PC-3 (cell line): ENCODE measurements at regions not wholly inside any gene's neighbourhood (a gene's known extent, or its start where the extent isn't known, plus 50 kb on each side); places are given as distances from the start of the nearest gene placed in this dataset.
A peak's percentile ranks its signal among the peaks of the same experiment; 100 is the strongest.

Source experiments
- ATAC-seq: fragments of 200-7000 bp; cut with Tn5 transposase; 2 replicates; pipeline ENCODE4 v1.9.1; 2020; ENCODE audit warnings: mild to moderate bottlenecking, moderate library complexity
- BruUV-seq: library from RNA; stranded (reverse); fragments of 400-500 nt; replicated peaks from 2 replicates; lab custom pipeline; 2021; lab: Mats Ljungman, UMichigan
- CTCF ChIA-PET: fragments of 300-600 bp; sonication (Branson Sonifier 250); formaldehyde crosslinking; loops from one replicate; lab custom pipeline; 2022; ENCODE audit warnings: antibody characterized with exemption; lab: Charles Lee
- POLR2A ChIA-PET: fragments of 300-600 bp; sonication (Branson Sonifier 250); formaldehyde crosslinking; loops from one replicate; lab custom pipeline; 2022; ENCODE audit warnings: antibody characterized with exemption; ENCODE audit not compliant: unreplicated experiment; lab: Charles Lee
- DNase-seq: peaks from one replicate; pipeline ENCODE4 v3.0.0-alpha.2; 2015
- H2AFZ ChIP-seq: fragments of 300-600 bp; sonication (generic); 2 replicates; pipeline ENCODE4 v1.6.0; 2016; ENCODE audit warnings: antibody characterized with exemption, low read length
- H3F3A ChIP-seq: fragments of 300-600 bp; sonication (generic); one replicate; pipeline ENCODE4 v1.6.0; 2017; ENCODE audit warnings: antibody characterized with exemption, low read length, control low read depth, mild to moderate bottlenecking; ENCODE audit not compliant: unreplicated experiment
- H3K27ac ChIP-seq: fragments of 300-600 bp; sonication (generic); 2 replicates; pipeline ENCODE4 v1.5.1; 2016; ENCODE audit warnings: mild to moderate bottlenecking, low read length
- H3K27me3 ChIP-seq: fragments of 300-600 bp; sonication (generic); 2 replicates; pipeline ENCODE4 v1.6.1; 2016; ENCODE audit warnings: low read length, mixed read lengths
- H3K36me3 ChIP-seq: fragments of 300-600 bp; sonication (generic); 2 replicates; pipeline ENCODE4 v1.6.1; 2016; ENCODE audit warnings: low read depth, mixed run types, low read length, mixed read lengths
- H3K4me1 ChIP-seq: fragments of 300-600 bp; sonication (generic); 2 replicates; pipeline ENCODE4 v1.5.1; 2016; ENCODE audit warnings: low read length; ENCODE audit not compliant: insufficient read depth
- H3K4me2 ChIP-seq: fragments of 300-600 bp; sonication (generic); 2 replicates; pipeline ENCODE4 v1.6.0; 2016; ENCODE audit warnings: low read length
- H3K4me3 ChIP-seq: fragments of 300-600 bp; sonication (generic); 2 replicates; pipeline ENCODE4 v1.5.1; 2016; ENCODE audit warnings: mild to moderate bottlenecking, low read length, mixed read lengths
- H3K79me2 ChIP-seq: fragments of 300-600 bp; sonication (generic); 2 replicates; pipeline ENCODE4 v1.6.1; 2017; ENCODE audit warnings: low read length, mixed read lengths
- H3K9ac ChIP-seq: fragments of 300-600 bp; sonication (generic); 2 replicates; pipeline ENCODE4 v1.6.0; 2016; ENCODE audit warnings: mild to moderate bottlenecking, low read length
- H3K9me2 ChIP-seq: fragments of 300-600 bp; sonication (generic); replicated peaks from 2 replicates; pipeline ENCODE4 v1.6.1; 2016; ENCODE audit warnings: mixed run types, low read length, mixed read lengths
- H3K9me3 ChIP-seq: fragments of 300-600 bp; sonication (generic); 2 replicates; pipeline ENCODE4 v1.6.1; 2016; ENCODE audit warnings: low read length, mixed read lengths
- H4K20me1 ChIP-seq: fragments of 300-600 bp; sonication (generic); 2 replicates; pipeline ENCODE4 v1.6.1; 2016; ENCODE audit warnings: low read length, mixed read lengths
- EZH2 ChIP-seq: fragments of 300-600 bp; sonication (generic); IDR thresholded peaks from one replicate; pipeline ENCODE4 v1.6.1; 2017; ENCODE audit warnings: antibody characterized with exemption, mild to moderate bottlenecking, low read length; ENCODE audit not compliant: unreplicated experiment
- EZH2phosphoT487 ChIP-seq: fragments of 300-600 bp; sonication (generic); IDR thresholded peaks from 2 replicates; pipeline ENCODE4 v1.6.1; 2018; ENCODE audit warnings: mild to moderate bottlenecking, antibody characterized with exemption, low read length, borderline replicate concordance
- intact Hi-C: fragments of 100-400 bp; cut with micrococcal nuclease; formaldehyde crosslinking; loops from 2 replicates; pipeline ENCODE4 v1.9.0; 2023
- TF ChIP-seq, protein P1 (sequence below): fragments of 300-600 bp; sonication (generic); conservative IDR thresholded peaks from 2 replicates; pipeline ENCODE4 v1.5.1; 2017; ENCODE audit warnings: antibody characterized with exemption, low read depth, mild to moderate bottlenecking, low read length

DNA sequence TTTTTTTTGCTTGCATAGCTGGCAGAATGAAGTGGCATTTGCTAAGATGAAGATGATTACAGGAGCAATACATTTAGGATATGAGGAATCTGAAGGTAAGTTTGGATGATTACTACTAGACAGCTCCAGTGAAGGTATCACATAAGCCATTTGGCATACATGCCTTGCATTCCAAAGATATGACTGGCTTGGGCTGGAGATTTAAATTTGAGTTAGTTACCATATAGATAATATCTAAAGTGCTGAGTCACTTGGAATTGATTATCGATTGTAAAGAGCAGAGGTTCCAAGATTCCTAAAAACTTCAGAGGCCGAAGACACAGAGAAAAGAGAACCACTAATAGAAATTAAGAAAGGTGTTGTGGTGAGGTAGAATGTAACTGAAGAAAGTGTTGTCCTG lies 1026.4 kb downstream of the DSC3 start:
- no peaks in the 10 kb centered on the region for H3K27me3 ChIP-seq
- intact Hi-C loops, result no loop called here
- peak; percentile 73 for DNase-seq
- no peaks in the 10 kb centered on the region for H3K9me3 ChIP-seq
- H4K20me1 ChIP-seq, result no peaks in the 10 kb centered on the region
- no peaks in the 10 kb centered on the region for H3K36me3 ChIP-seq
- POLR2A ChIA-PET, result no interaction called here
- no peak overlapping the region for H2AFZ ChIP-seq
- no peak overlapping the region for H3K4me3 ChIP-seq
- no TSS peak for BruUV-seq
- ATAC-seq, result peak; percentile 62
- H3K4me1 ChIP-seq, result peaks cover 17% of the 10 kb centered on the region
- no peak overlapping the region for H3K9ac ChIP-seq
- H3K27ac ChIP-seq, result no peak overlapping the region
- TF ChIP-seq EZH2phosphoT487 (no peak), EZH2 (no peak)
- TF ChIP-seq, protein P1, sequence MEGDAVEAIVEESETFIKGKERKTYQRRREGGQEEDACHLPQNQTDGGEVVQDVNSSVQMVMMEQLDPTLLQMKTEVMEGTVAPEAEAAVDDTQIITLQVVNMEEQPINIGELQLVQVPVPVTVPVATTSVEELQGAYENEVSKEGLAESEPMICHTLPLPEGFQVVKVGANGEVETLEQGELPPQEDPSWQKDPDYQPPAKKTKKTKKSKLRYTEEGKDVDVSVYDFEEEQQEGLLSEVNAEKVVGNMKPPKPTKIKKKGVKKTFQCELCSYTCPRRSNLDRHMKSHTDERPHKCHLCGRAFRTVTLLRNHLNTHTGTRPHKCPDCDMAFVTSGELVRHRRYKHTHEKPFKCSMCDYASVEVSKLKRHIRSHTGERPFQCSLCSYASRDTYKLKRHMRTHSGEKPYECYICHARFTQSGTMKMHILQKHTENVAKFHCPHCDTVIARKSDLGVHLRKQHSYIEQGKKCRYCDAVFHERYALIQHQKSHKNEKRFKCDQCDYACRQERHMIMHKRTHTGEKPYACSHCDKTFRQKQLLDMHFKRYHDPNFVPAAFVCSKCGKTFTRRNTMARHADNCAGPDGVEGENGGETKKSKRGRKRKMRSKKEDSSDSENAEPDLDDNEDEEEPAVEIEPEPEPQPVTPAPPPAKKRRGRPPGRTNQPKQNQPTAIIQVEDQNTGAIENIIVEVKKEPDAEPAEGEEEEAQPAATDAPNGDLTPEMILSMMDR, result no peak
- CTCF ChIA-PET, result no interaction called here
- H3K9me2 ChIP-seq, result no peaks in the 10 kb centered on the region
- no peaks in the 10 kb centered on the region for H3F3A ChIP-seq
- peak overlapping the region; percentile 8 for H3K4me2 ChIP-seq
- no peaks in the 10 kb centered on the region for H3K79me2 ChIP-seq

DNA sequence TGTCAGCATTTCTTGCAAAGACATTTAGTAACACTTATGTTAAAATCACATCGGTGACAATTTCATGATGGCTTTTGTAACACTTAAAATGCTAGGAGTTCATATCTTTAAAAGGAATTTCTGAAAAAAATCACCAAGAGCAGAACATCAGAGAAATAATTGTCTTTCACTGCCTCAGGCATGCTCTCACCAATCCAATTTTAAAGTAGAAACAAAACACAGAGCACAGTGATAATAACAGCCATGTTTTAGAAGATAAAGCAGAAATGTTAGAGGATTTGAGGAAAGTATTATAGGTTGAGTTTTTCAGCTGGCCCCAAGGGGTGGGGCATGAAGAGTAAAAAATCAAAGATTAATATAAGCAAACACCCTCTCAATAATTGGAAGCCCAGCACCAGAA lies 1037.6 kb downstream of the DSC3 start:
- Histone ChIP-seq H4K20me1 (no peaks in the 10 kb centered on the region), H2AFZ (no peak overlapping the region), H3K9ac (no peak overlapping the region), H3K27ac (no peak overlapping the region), H3F3A (no peaks in the 10 kb centered on the region), H3K9me2 (no peaks in the 10 kb centered on the region), H3K79me2 (no peaks in the 10 kb centered on the region), H3K36me3 (no peaks in the 10 kb centered on the region), H3K4me1 (no peaks in the 10 kb centered on the region), H3K27me3 (no peaks in the 10 kb centered on the region), H3K9me3 (no peaks in the 10 kb centered on the region), H3K4me3 (no peak overlapping the region), H3K4me2 (no peak overlapping the region)
- ChIA-PET CTCF (no interaction called here), POLR2A (no interaction called here)
- DNase-seq (no peak), ATAC-seq (no peak)
- intact Hi-C loops, result no loop called here
- BruUV-seq, result no TSS peak
- TF ChIP-seq EZH2, result no peak
- no peak for TF ChIP-seq EZH2phosphoT487
- TF ChIP-seq, protein P1, result no peak

DNA sequence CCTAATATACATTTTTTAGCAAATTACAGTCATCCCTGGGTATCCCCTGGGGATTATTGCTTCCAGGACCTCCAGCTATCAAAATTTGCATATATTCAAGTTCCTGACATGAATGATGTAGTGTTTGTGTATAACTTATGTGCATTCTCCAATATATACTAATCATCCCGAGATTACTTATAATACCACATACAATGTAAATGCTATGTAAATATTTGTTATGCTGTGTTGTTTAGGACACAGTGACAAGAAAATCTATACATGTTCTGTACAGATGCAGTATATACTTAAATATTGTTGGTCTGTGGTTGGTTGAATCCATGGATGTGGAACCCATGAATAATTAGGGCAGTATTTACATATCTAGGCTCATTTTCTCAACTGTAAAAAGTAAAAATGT lies 1060.3 kb downstream of the DSC3 start:
- POLR2A ChIA-PET, result no interaction called here
- intact Hi-C loops, result no loop called here
- H3K4me1 ChIP-seq, result no peaks in the 10 kb centered on the region
- H3K27ac ChIP-seq, result no peak overlapping the region
- no peaks in the 10 kb centered on the region for H3K36me3 ChIP-seq
- TF ChIP-seq, protein P1, result no peak
- TF ChIP-seq EZH2phosphoT487 (no peak), EZH2 (no peak)
- CTCF ChIA-PET, result no interaction called here
- H2AFZ ChIP-seq, result no peak overlapping the region
- H3F3A ChIP-seq, result no peaks in the 10 kb centered on the region
- H3K79me2 ChIP-seq, result no peaks in the 10 kb centered on the region
- BruUV-seq, result no TSS peak
- no peaks in the 10 kb centered on the region for H4K20me1 ChIP-seq
- no peaks in the 10 kb centered on the region for H3K9me3 ChIP-seq
- no peaks in the 10 kb centered on the region for H3K9me2 ChIP-seq
- no peak for DNase-seq
- H3K4me3 ChIP-seq, result no peak overlapping the region
- no peaks in the 10 kb centered on the region for H3K27me3 ChIP-seq
- no peak overlapping the region for H3K4me2 ChIP-seq
- no peak for ATAC-seq
- no peak overlapping the region for H3K9ac ChIP-seq
